HEK293T (cell line): ENCODE measurements at regions not wholly inside any gene's neighbourhood (a gene's known extent, or its start where the extent isn't known, plus 50 kb on each side); places are given as distances from the start of the nearest gene placed in this dataset.

Source experiments
- CTCF ChIA-PET: fragments of 350-600 bp; formaldehyde crosslinking; extraction: SDS; loops from one replicate; lab custom pipeline; 2021; ENCODE audit warnings: antibody characterized with exemption, inconsistent platforms; lab: Yijun Ruan, JAX
- POLR2A ChIA-PET: fragments of 350-600 bp; formaldehyde crosslinking; extraction: SDS; loops from one replicate; lab custom pipeline; 2020; ENCODE audit warnings: antibody characterized with exemption, inconsistent platforms; lab: Yijun Ruan, JAX
- DNase-seq: peaks from one replicate; pipeline ENCODE4 v3.0.0; 2012; ENCODE audit warnings: mixed read lengths; ENCODE audit errors: extremely low spot score
- ARNT ChIP-seq: fragments of 450-650 bp; IDR thresholded peaks from 2 replicates; pipeline ENCODE4 v1.6.1; 2017; ENCODE audit warnings: mild to moderate bottlenecking
- BHLHE40 ChIP-seq: fragments of 450-650 bp; IDR thresholded peaks from 2 replicates; pipeline ENCODE4 v1.6.1; 2016; ENCODE audit warnings: mild to moderate bottlenecking, moderate library complexity, borderline replicate concordance
- CTBP1 ChIP-seq: fragments of 450-650 bp; IDR thresholded peaks from 2 replicates; pipeline ENCODE4 v1.6.1; 2016; ENCODE audit warnings: borderline replicate concordance
- ELF4 ChIP-seq: fragments of 450-650 bp; IDR thresholded peaks from 2 replicates; pipeline ENCODE4 v1.6.1; 2017; ENCODE audit warnings: antibody characterized with exemption
- FOXA1 ChIP-seq: fragments of 450-650 bp; IDR thresholded peaks from 2 replicates; pipeline ENCODE4 v1.6.1; 2016; ENCODE audit warnings: mild to moderate bottlenecking
- FOXK2 ChIP-seq: fragments of 450-650 bp; IDR thresholded peaks from 2 replicates; pipeline ENCODE4 v1.6.1; 2016; ENCODE audit warnings: mild to moderate bottlenecking
- FOXM1 ChIP-seq: fragments of 450-650 bp; IDR thresholded peaks from 2 replicates; pipeline ENCODE4 v1.6.1; 2017; ENCODE audit warnings: mild to moderate bottlenecking, borderline replicate concordance
- HDGF ChIP-seq: fragments of 450-650 bp; IDR thresholded peaks from 2 replicates; pipeline ENCODE4 v1.6.1; 2017; ENCODE audit warnings: antibody characterized with exemption, borderline replicate concordance
- L3MBTL2 ChIP-seq: fragments of 450-650 bp; conservative IDR thresholded peaks from 2 replicates; pipeline ENCODE4 v1.6.1; 2016; ENCODE audit warnings: mild to moderate bottlenecking
- LEF1 ChIP-seq: fragments of 450-650 bp; IDR thresholded peaks from 2 replicates; pipeline ENCODE4 v1.6.1; 2017; ENCODE audit warnings: mild to moderate bottlenecking, borderline replicate concordance
- NFRKB ChIP-seq: fragments of 450-650 bp; IDR thresholded peaks from 2 replicates; pipeline ENCODE4 v1.6.1; 2016; ENCODE audit warnings: mild to moderate bottlenecking, moderate library complexity
- SP1 ChIP-seq: fragments of 450-650 bp; IDR thresholded peaks from 2 replicates; pipeline ENCODE4 v1.6.1; 2017
- SUZ12 ChIP-seq: fragments of 450-650 bp; IDR thresholded peaks from 2 replicates; pipeline ENCODE4 v1.6.1; 2016; ENCODE audit warnings: mild to moderate bottlenecking
- TARDBP ChIP-seq: fragments of 450-650 bp; IDR thresholded peaks from 2 replicates; pipeline ENCODE4 v1.6.1; 2016
- ZNF384 ChIP-seq: fragments of 450-650 bp; IDR thresholded peaks from 2 replicates; pipeline ENCODE4 v1.6.1; 2016
- TF ChIP-seq, protein P1 (sequence below): fragments of 450-650 bp; IDR thresholded peaks from 2 replicates; pipeline ENCODE4 v1.6.1; 2016

DNA sequence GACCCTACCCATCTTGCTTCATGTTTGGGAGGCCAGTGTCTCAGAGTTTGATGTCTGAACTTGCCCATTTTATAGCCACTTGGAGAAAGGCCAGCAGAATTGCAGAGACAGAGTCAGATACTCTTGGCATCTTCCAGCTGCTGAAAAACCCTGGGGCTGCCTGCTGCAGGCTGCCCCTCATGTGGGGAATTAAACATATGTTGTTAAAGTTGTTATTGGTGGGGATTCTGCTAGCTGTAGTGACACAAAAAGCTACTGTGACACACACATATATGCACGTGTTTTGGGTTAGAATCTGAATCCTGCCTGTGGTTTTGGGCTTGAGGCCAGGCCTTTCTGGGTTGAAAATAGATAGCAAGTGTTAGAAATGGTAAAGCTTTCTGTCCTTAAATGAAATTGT is 1288.4 kb downstream of the AACS start:
- POLR2A ChIA-PET: no interaction called here
- DNase-seq: no peak
- TF ChIP-seq ZNF384: no peak
- TF ChIP-seq, protein P1, sequence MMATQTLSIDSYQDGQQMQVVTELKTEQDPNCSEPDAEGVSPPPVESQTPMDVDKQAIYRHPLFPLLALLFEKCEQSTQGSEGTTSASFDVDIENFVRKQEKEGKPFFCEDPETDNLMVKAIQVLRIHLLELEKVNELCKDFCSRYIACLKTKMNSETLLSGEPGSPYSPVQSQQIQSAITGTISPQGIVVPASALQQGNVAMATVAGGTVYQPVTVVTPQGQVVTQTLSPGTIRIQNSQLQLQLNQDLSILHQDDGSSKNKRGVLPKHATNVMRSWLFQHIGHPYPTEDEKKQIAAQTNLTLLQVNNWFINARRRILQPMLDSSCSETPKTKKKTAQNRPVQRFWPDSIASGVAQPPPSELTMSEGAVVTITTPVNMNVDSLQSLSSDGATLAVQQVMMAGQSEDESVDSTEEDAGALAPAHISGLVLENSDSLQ: no peak
- no peak for TF ChIP-seq TARDBP
- TF ChIP-seq FOXA1: no peak
- CTCF ChIA-PET: no interaction called here

DNA sequence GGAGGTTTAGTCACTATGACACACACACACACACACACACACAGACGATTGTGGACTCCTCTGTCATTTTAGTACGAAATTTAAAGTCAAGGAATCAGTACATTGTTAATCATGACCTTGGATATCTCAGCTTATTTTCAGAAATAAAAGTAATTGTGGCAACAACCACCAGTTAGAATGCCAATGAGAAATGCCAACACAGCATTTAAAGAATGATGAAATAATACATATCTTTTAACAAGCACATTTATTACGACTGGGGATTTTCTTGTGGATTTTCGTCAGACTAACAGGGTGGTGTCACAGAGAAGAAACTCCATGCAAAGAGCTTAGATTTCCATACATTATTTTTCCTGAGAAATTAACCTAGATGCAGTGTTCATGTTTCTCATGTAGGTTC is 1289.4 kb downstream of the AACS start:
- CTCF ChIA-PET: no interaction called here
- no peak for DNase-seq
- no peak for TF ChIP-seq SUZ12
- POLR2A ChIA-PET: no interaction called here

DNA sequence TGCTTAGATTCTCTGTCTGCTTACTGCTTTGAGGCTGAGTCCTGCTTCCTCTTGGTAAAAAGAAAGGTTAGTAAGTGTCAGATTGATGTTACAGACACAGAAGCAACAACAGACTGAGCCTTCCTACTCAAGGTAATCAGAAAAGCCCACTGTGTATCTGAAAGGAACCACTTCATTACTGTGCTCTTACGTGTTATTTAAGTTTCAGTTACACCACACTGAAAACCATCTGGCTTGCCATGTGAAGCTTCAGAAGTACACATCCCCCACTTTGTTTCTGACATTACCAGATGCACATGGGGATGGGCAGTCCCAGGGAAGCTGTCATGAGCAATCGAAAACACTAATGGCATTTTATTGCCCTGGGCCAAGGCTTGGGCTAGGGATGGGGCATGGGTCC is 1290.1 kb downstream of the AACS start:
- ChIA-PET POLR2A (no interaction called here), CTCF (no interaction called here)
- TF ChIP-seq TARDBP (no peak), ARNT (no peak), BHLHE40 (no peak), FOXK2 (no peak), ELF4 (no peak), L3MBTL2 (no peak), SP1 (no peak), FOXA1 (no peak), CTBP1 (no peak), FOXM1 (no peak), HDGF (no peak), SUZ12 (no peak), NFRKB (no peak), ZNF384 (no peak), LEF1 (no peak)
- TF ChIP-seq, protein P1: no peak
- DNase-seq: no peak

DNA sequence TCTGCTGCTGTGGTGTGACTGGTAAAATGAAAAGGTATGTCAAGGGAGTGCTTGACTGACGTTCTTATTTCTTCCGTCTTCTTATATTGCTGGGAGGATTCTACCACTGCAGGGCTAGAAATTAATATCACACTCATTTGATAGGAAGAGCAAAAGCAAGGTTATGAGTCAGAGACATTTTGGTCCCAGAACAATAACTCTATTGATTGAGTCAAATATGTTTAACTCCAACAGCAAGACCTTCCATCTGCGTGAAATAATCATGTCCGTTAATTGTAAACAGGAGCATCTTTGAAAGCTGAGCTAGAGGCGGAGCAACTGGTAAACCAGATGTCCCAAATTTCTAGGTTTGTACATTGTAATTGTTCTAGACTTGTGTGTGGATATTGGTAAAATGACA is 1293.6 kb downstream of the AACS start:
- no peak for DNase-seq
- POLR2A ChIA-PET: no interaction called here
- TF ChIP-seq SP1: no peak
- CTCF ChIA-PET: no interaction called here

DNA sequence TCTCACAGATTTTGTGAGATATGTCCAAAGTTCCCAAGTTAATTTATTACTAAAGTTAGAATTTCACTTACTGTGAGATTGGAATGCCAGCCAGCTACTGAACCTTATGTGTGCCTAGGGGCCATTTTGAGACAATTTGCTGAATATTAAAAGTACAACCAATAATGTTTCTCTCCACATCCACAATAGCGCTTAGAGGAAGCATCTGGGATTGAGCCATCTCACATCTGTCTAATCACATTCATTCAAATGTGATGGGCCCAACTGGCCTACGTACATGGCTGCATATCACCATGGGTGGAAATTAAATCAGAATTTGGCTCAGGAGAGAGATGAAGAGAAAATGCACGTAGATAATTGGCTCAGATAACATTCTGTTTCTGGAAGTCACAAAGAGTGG is 1294.0 kb downstream of the AACS start:
- CTCF ChIA-PET: no interaction called here
- no peak for TF ChIP-seq CTBP1
- no peak for TF ChIP-seq SUZ12
- TF ChIP-seq ELF4: no peak
- no peak for TF ChIP-seq NFRKB
- TF ChIP-seq ARNT: no peak
- no peak for TF ChIP-seq LEF1
- TF ChIP-seq BHLHE40: no peak
- TF ChIP-seq TARDBP: no peak
- no peak for TF ChIP-seq FOXA1
- no peak for TF ChIP-seq FOXK2
- no peak for TF ChIP-seq FOXM1
- no peak for TF ChIP-seq ZNF384
- TF ChIP-seq HDGF: no peak
- no peak for TF ChIP-seq L3MBTL2
- TF ChIP-seq, protein P1: no peak
- TF ChIP-seq SP1: no peak
- POLR2A ChIA-PET: no interaction called here
- no peak for DNase-seq

DNA sequence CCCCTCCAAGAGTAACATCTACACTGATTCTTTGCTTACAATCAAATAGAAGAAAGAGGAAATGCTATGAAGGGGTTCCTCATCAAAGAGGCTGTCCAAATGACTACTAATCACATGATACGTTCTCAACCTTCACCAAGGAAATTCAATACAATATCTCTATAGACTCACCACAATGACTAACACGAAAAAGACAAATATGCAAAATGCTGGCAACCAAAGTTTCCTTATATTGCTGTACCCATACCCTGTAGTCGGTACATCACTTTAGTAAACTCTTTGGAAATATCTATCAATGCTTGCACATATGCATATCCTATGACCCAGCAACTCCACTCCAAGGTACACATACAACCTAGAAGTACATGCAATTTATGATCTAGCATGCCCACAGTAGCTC is 1296.6 kb downstream of the AACS start:
- POLR2A ChIA-PET: no interaction called here
- TF ChIP-seq SP1: no peak
- TF ChIP-seq, protein P1: no peak
- TF ChIP-seq L3MBTL2: no peak
- TF ChIP-seq CTBP1: no peak
- TF ChIP-seq FOXM1: no peak
- TF ChIP-seq LEF1: no peak
- no peak for TF ChIP-seq FOXA1
- no peak for TF ChIP-seq FOXK2
- TF ChIP-seq NFRKB: no peak
- no peak for TF ChIP-seq HDGF
- TF ChIP-seq BHLHE40: no peak
- TF ChIP-seq ARNT: no peak
- TF ChIP-seq TARDBP: no peak
- no peak for TF ChIP-seq SUZ12
- CTCF ChIA-PET: no interaction called here
- DNase-seq: no peak

DNA sequence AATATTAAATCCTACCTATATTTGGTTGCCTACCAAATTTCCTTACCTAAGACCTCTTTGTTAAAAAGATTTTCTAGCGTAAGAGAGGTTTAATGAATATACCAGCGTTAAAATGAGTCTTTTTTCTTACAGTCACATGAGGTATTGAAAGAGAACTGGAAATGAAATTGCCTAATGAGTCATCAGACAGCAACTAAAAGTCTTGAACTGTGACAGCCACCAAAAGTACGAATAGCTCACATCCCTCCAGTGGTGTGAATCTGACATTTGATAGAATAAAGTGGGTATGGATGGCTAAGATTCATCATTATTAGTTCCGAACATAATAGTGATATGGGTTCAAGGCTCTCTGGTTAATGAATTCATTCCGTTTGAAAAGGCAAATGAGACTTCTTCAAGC is 1297.3 kb downstream of the AACS start:
- TF ChIP-seq FOXM1 (no peak), LEF1 (no peak), CTBP1 (no peak), HDGF (no peak), NFRKB (no peak), L3MBTL2 (no peak), SUZ12 (no peak), ARNT (no peak)
- TF ChIP-seq, protein P1: no peak
- ChIA-PET POLR2A (no interaction called here), CTCF (interaction anchor here (0.6 kb wide), 1 partner anchor 205 kb away, joined by 3 read pairs; no protein-coding TSS in a partner anchor)
- no peak for DNase-seq
